ENCODE measurements at regions not wholly inside any gene's neighbourhood (a gene's known extent, or its start where the extent isn't known, plus 50 kb on each side); places are given as distances from the start of the nearest gene placed in this dataset.

DNA sequence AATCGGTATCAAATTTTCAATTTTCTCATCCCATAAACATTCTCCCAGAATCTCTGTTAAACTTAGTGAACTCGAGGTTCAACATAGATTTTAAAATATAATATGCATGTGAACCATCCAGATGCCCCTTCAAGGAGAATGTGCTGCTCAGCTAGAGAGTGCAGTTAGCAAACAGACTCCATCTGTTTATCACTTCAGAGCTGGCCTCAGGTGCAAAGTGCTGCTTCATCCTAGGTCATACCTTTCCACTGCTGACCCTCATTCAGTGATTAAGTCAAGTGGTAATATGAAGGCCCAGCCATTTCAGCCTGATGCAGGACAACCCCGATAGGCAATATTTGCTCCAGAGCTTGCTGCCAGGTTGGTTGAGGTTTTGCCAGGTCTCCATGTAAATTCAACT lies 339.0 kb upstream of the POU5F2 start:
- Histone ChIP-seq H3K4me3 (ENCODE audit: insufficient read depth, low read depth, low read length) (no peak overlapping the region), H3K9ac (ENCODE audit: low read depth, low read length) (no peak overlapping the region), H4K20me1 (ENCODE audit: insufficient read depth, low read length) (no peaks in the 10 kb centered on the region), H3K9me1 (ENCODE audit: insufficient read depth, low read length) (no peaks in the 10 kb centered on the region; the same call in 1 of the 2 replicates), H2BK5ac (ENCODE audit: low read depth, low read length, poor library complexity, severe bottlenecking) (no peak overlapping the region), H3K14ac (replicated peaks; ENCODE audit: low read depth, low read length) (0 out of 2 replicates have a peak overlapping the region, but pooled peaks have one; percentile 6), H3K18ac (ENCODE audit: low read depth, low read length) (no peak overlapping the region), H2BK15ac (ENCODE audit: low read depth, low read length) (no peak overlapping the region), H3K23ac (ENCODE audit: low read depth, low read length) (no peak overlapping the region), H3K4ac (ENCODE audit: low read depth, low read length) (no peak overlapping the region), H2AK5ac (ENCODE audit: low read depth, low read length) (no peak overlapping the region), H3K36me3 (ENCODE audit: control insufficient read depth, insufficient read depth, low read length) (no peaks in the 10 kb centered on the region), H3K4me1 (ENCODE audit: control insufficient read depth, insufficient read depth, low read length) (peaks cover 2% of the 10 kb centered on the region; the same call in 1 of the 2 replicates), H3K9me3 (ENCODE audit: control insufficient read depth, insufficient read depth, low read length) (no peaks in the 10 kb centered on the region), H3K79me1 (ENCODE audit: low read depth in 1 of 2, low read length in 2 of 2) (peaks cover 10 to 13% of the 10 kb centered on the region in 2 experiments; a peak in 3 of 4 replicates), H3K4me2 (ENCODE audit: low read depth, low read length) (no peak overlapping the region), H4K5ac (ENCODE audit: low read depth, low read length) (no peak overlapping the region), H2AFZ (replicated peaks; ENCODE audit: low read length, poor library complexity) (no peak overlapping the region), H2BK120ac (ENCODE audit: low read depth, low read length) (no peak overlapping the region), H4K91ac (ENCODE audit: insufficient read depth, low read depth, low read length) (no peak overlapping the region), H2BK20ac (ENCODE audit: low read depth, low read length) (no peak overlapping the region), H2AK9ac (replicated peaks; ENCODE audit: low read depth, low read length, poor library complexity) (no peak overlapping the region), H4K8ac (ENCODE audit: low read depth in 2 of 2, low read length in 2 of 2) (no peak overlapping the region), H3K27me3 (ENCODE audit: control insufficient read depth, insufficient read depth, low read length) (no peaks in the 10 kb centered on the region), H3K56ac (ENCODE audit: extremely low read depth, insufficient read depth, low read length) (no peak overlapping the region), H3K27ac (ENCODE audit: insufficient read depth, low read length) (no peak overlapping the region)
- ChIA-PET CTCF (no interaction called here), POLR2A (ENCODE audit: unreplicated experiment) (no interaction called here)
- no TSS peak for BruUV-seq (replicated peaks)
- DNase-seq: no peak
- dilution Hi-C loops (cut with HindIII; ENCODE audit: low sequenced_read_pairs, unreplicated experiment) (no loop called here), in situ Hi-C loops (cut with MboI; ENCODE audit: low sequenced_read_pairs) (no loop called here), intact Hi-C loops (cut with micrococcal nuclease) (no loop called here)
- WGBS, 2 experiments (ENCODE audit: extremely low coverage in 2 of 2, insufficient read length in 1 of 2): no CpG with 5 or more reads among the region's 3 CpGs
- no peak for TF ChIP-seq POLR2A (IDR thresholded peaks at IDR 0.05; ENCODE audit: low read depth, low read length)
- TF ChIP-seq MAFK (IDR thresholded peaks at IDR 0.05; ENCODE audit: low read depth, low read length): no peak
- TF ChIP-seq NFE2L2 (IDR thresholded peaks at IDR 0.05; ENCODE audit: low read depth, low read length): no peak
- no peak for TF ChIP-seq SMC3 (IDR thresholded peaks at IDR 0.05; ENCODE audit: low read depth, low read length)
- TF ChIP-seq MXI1 (IDR thresholded peaks at IDR 0.05; ENCODE audit: borderline replicate concordance, low read depth, low read length): no peak
- TF ChIP-seq ELK1 (IDR thresholded peaks at IDR 0.05; ENCODE audit: borderline replicate concordance, low read depth, low read length): no peak
- no peak for TF ChIP-seq USF2 (IDR thresholded peaks at IDR 0.05; ENCODE audit: low read depth, low read length)
- TF ChIP-seq RAD21 (IDR thresholded peaks at IDR 0.05; ENCODE audit: low read length): no peak
- TF ChIP-seq CTCF (conservative IDR thresholded peaks at IDR 0.05; ENCODE audit: low read depth, low read length): no peak
- no peak for TF ChIP-seq FOS (IDR thresholded peaks at IDR 0.05; ENCODE audit: low read depth, low read length)
- no peak for ATAC-seq (ENCODE audit: low read depth)
